ENCODE measurements at regions not wholly inside any gene's neighbourhood (a gene's known extent, or its start where the extent isn't known, plus 50 kb on each side); places are given as distances from the start of the nearest gene placed in this dataset.
"Not testable (repeated sequence)": the region's sequence is repeated elsewhere in the genome, so short reads cannot be mapped to it uniquely, and the experiment has no call there.

DNA sequence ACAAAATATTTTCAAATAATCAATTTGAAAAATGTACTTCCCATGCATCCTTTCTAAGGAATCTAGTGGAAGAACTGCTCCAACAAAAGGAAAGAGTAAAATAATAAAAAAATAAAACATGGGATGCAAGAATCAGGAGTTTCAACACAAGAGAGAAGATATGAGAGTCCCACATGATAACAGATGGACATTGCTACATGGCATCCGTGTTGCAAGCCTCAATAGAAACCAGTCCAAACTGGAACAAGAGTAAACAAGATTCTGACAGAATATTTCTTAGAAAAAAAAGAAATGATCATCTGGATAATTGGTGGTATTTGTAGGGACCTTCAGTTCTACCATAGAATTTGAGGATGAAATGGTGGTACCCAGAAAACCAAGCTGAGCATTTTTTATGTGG is 186.8 kb downstream of the FRK start:
- no peak for DNase-seq

DNA sequence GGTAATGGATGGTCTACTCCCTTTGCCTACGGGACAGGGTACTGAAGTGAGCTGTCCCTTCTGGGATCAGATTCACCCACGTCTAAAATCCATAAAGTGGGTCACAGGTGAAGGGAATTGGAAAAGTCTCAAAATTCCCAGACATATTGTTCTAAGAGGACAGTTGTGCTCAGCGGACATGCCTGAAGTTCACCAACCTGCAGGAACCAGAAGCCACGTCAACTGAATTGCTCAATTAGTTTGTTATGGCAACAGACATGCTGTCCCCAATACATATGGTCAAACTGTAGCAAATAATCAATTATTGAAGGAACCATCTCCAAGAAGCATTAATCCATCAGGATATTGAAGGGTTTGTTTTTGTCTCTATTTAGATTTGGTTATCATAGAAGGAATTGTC is 190.2 kb downstream of the FRK start:
- DNase-seq = no peak

DNA sequence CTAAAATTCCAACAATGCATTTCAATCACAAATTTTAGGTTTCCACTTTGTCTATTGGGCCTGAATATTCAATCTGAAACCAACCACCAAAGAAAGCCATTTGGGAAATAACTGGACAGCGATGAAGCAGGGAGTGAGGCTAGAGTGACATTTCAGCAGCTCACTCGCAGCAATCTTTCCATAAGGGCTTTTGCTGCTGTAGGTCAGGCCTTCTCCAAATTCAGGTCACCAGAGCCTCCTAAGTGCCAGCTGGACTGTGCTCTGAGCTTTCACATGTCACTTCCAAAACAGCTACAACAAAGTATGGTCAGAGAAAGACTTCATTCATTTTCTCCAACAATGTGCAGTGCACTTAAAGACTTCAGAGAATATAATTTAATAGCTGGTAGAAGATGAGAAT is 194.8 kb downstream of the FRK start:
- no peak for DNase-seq

- DNase-seq = no peak
These were observed 197.5 kb downstream of the FRK start for GRCh38 chr6:115863211-115863610.

- DNase-seq = not testable (repeated sequence)
These were observed 199.0 kb downstream of the FRK start for GRCh38 chr6:115861658-115862057.

GRCh38 chr6:115859577-115859976 is 201.1 kb downstream of the FRK start:
- DNase-seq = not testable (repeated sequence)

DNA sequence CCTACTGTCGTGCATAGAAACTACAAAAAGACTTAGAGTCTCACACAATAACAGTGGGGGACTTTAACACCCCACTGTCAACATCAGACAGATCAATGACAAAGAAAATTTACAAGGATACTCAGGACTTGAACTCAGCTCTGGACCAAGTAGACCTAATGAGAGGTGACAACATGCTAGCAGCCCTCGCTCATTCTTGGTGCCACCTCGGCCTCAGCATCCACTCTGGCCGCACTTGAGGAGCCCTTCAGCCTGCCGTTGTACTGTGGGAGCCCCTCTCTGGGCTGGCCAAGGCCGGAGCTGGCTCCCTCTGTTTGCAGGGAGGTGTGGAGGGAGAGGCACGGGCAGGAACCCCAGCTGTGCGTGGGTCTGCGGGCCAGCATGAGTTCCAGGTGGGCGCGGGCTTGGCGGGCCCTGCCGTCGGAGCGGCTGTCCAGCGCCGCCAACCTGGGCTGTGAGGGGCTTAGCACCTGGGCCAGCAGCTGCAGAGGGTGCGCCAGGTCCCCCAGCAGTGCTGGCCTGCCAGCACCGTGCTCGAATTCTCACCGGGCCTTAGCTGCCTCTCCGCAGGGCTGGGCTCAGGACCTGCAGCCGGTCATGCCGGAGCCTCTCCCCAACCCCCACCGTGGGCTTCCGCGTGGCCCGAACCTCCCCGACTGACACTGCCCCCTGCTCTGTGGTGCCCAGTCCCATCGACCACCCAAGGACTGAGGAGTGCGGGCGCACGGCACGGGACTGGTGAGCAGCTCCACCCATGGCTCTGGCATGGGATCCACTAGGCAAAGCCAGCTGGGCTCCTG is 205.6 kb downstream of the FRK start:
- DNase-seq = no peak

DNA sequence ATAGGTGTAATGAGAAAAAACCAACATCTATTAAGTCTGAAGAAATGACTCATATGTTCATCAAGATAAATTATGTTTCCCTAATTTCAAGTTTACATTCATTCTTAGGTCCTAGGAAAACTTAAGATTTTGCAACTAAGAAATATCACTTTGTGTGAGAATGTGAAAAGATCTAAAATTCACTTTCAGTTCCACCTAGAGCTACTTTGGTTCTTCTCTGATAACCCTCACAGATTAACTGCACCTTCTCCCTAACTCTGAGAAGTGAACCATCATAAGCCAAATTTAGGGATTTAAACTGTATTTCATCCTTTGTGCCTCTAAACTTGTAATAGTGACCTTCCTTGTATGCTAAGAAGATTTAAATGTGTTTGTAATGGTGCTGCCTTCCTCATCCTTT is 213.0 kb downstream of the FRK start:
- DNase-seq = no peak

DNA sequence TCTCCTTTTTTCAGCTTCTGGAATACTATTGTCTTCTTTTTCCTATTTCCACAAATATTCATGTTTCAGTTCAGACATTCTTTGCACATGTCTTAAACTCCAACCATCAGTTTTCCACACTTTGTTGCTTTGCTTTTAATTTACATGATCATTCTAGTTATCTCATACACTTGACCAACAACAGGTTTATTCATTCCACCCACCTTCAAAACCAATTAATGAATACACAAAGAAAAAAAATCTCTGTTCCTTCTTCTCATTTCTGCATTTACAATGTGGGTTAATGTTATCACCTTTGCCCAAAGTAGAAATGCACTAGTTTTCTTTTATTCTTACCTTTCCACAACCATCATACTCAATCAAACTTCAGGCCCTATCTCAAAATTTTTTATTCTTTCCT is 216.7 kb downstream of the FRK start:
- no peak for DNase-seq

- no peak for DNase-seq
These were observed 218.4 kb downstream of the FRK start for GRCh38 chr6:115842338-115842737.

- no peak for DNase-seq
These were observed 221.0 kb downstream of the FRK start for GRCh38 chr6:115839583-115840181.

- DNase-seq = peak; percentile 3 to 37
These were observed 221.8 kb downstream of the FRK start for GRCh38 chr6:115838763-115839401.

DNA sequence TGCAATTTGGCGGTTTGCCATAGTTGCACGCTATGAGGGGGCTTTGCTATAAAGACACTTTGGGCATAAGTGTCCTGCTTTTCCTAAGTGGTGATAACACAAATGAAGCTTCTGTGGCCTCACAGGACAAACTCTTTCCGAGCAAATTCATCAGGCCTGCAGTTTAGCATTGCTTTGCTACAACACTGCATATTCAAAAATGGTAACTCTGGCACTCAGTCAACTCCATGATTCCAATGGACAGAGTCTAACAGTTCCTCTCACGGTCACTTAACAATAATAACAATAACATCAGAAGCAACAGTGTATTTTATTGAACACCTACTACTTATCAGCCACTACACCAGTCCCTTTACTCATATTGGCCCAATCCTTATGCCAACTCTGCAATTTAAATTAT is 222.5 kb downstream of the FRK start:
- DNase-seq = no peak

DNA sequence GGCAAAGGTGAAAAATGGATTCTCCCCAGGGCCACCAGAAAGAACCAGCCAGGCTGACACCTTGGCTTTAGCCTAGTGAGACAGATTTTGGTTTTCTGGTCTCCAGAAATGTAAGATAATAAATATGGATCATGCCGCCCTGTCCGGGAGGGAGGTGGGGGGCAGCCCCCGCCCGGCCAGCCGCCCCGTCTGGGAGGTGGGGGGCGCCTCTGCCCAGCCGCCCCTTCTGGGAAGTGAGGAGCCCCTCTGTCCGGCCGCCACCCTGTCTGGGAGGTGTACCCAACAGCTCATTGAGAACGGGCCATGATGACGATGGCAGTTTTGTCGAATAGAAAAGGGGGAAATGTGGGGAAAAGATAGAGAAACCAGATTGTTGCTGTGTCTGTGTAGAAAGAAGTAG is 224.3 kb downstream of the FRK start:
- DNase-seq = not testable (repeated sequence)

GRCh38 chr6:115835314-115835713 is 225.4 kb downstream of the FRK start:
- DNase-seq = no peak

- not testable (repeated sequence) for DNase-seq
These were observed 226.1 kb downstream of the FRK start for GRCh38 chr6:115834542-115834941.

DNA sequence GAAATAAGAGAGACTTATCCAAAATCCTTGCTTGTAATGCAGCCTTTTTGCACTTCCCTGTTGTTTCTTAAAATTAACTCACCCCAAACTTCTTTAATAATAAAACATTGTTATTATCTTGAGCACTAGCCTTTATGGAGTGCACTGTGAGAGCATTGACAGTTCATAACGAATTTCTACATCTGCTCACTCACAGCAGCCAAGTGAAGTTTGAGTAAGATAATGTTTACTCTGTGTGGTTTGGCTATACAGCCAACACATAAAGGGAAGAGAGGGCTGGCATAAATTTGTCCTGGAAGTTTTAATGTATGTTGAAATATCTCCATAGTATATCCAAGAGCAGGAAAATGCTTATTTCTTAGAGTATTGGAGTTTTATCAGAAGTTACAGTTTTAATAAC is 227.9 kb downstream of the FRK start:
- DNase-seq = no peak

- DNase-seq = no peak
These were observed 228.5 kb downstream of the FRK start for GRCh38 chr6:115832186-115832585.

GRCh38 chr6:115830895-115831294 is 229.8 kb downstream of the FRK start:
- DNase-seq = no peak

GRCh38 chr6:115821798-115822197 is 238.9 kb downstream of the FRK start:
- DNase-seq = no peak

DNA sequence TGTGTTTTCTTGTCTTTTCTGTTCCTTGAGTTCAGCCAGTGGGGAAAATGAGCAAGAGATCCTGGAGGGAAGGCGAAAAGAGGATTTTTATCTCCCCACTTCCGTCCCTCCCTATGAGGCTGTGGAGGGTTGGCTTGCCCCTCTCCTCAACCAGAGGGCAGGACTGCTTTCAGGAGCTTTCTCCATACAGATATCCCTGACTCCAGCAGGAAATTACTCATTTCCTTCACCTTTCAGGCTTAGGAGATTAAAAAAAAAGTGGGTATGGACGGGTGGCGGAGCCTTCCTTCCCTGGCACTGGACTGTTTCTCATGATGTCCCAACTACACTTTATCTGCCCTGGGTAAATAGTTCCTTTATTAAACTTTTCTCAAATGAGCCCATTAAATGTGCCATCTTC is 241.2 kb downstream of the FRK start:
- DNase-seq = no peak

- DNase-seq = peak; percentile 7 to 59
These were observed 243.5 kb downstream of the FRK start for GRCh38 chr6:115817161-115817560.

DNA sequence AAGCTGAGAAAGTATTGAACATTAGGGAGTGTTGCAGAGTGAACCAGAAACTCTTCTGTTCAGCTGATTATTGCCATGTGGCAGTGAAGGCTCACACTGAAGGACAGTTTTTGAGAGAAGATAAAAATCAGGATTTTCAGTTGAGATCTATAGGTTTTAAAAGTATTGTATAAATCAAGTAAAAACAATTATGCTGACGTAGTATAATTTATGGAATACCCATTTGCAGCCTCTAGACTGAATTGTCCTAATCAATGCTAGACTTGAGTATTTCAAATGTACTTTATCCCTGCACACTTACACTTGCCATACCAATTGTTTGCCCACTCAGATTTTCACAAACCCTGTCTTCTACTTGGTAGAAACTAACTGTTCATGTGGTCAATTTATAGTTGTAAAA is 245.8 kb downstream of the FRK start:
- no peak for DNase-seq

DNA sequence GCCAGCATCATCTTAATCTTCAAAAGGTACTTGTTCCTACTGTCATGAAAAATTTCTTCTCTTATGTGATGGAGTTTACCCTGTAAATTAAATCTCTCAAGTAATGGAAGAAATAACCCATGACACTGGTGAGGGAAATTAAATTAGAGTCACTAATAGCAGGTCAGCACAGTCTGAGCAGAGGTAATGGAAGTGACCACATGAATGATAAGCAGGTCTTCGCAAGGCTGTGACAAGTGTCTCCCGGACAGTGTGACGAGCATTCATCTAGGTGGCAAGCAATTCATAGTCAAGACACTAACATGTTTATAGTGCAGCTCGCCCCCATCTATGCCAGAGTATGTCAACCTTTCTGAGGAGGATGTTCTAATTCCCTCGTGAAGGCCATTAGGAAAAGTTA is 249.2 kb downstream of the FRK start:
- no peak for DNase-seq
